ENCODE measurements at regions not wholly inside any gene's neighbourhood (a gene's known extent, or its start where the extent isn't known, plus 50 kb on each side); places are given as distances from the start of the nearest gene placed in this dataset.

DNA sequence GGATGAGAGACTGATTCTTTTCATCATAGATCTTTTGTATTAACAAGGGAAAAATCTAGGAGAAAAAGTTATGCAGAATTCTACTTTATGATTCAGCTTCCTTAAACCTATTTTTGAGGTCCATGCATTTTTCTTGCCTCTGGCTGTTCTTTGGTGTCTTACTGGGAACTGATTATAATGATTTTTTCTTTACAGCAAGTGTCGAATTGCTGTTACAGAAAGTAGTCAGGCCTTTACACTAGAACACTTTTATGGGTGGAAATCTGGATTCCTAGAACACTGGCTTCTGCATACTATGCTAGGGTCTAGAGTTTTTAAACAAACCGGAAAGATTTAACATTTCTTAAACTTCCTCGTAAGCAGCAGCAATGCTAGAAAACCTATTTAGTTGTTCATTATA lies 302.6 kb downstream of the NUP35 start:
- 80% methylated on average over 1 of the region's 3 CpGs for WGBS (ENCODE audit: insufficient coverage)
- POLR2A ChIA-PET, result no interaction called here
- Mint-ChIP-seq H3K27ac (no peak overlapping the region), H3K9me3 (peaks cover 21 to 44% (median 25%) of the 10 kb centered on the region in 3 donors), H3K27me3 (no peaks in the 10 kb centered on the region), H3K36me3 (no peaks in the 10 kb centered on the region), H3K4me3 (no peak overlapping the region), H3K4me1 (no peaks in the 10 kb centered on the region)
- Histone ChIP-seq H3K27me3 (replicated peaks in 1 of 2; ENCODE audit: control insufficient read depth in 2 of 2, extremely low read depth in 1 of 2, insufficient read depth in 2 of 2, low read length in 1 of 2) (no peaks in the 10 kb centered on the region), H3K9me3 (peaks cover 2% of the 10 kb centered on the region), H3K4me3 (ENCODE audit: control insufficient read depth in 1 of 2, extremely low read depth in 1 of 2, low read length in 1 of 2) (no peak overlapping the region), H3K4me1 (ENCODE audit: control insufficient read depth in 1 of 2, extremely low read depth in 1 of 2, insufficient read depth in 2 of 2, low read length in 2 of 2) (no peaks in the 10 kb centered on the region), H3K36me3 (ENCODE audit: control insufficient read depth in 2 of 2, extremely low read depth in 1 of 2, insufficient read depth in 1 of 2, low read length in 1 of 2) (no peaks in the 10 kb centered on the region), H3K27ac (ENCODE audit: low read length) (no peak overlapping the region)
- DNase-seq, result no peak
- no peak for ATAC-seq (replicated peaks in 1 of 4)
- CTCF ChIA-PET, result no interaction called here

DNA sequence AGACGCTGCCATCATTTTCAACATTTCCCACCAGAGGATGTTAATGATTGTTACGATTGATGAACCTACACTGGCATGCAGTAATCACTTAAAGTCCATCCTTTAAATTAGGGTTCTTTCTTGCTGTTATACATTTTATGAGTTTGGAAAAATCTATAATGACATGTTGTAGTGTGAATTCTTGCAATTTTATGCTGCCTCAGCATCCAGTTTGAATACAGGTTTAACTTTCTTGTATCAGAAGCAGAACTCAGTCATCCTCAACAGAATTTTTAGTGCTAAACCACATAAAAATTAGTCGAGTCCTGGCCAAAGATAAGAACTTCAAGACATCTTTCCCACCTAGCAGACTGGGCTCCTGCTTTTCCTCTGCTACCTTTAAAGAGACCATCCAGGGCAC lies 303.3 kb downstream of the NUP35 start:
- Mint-ChIP-seq H3K27ac (no peak overlapping the region), H3K4me1 (no peaks in the 10 kb centered on the region), H3K36me3 (no peaks in the 10 kb centered on the region), H3K9me3 (peaks cover 17 to 37% (median 20%) of the 10 kb centered on the region in 3 donors), H3K27me3 (no peaks in the 10 kb centered on the region), H3K4me3 (no peak overlapping the region)
- Histone ChIP-seq H3K9me3 (peaks cover 2% of the 10 kb centered on the region), H3K27me3 (replicated peaks in 1 of 2; ENCODE audit: control insufficient read depth in 2 of 2, extremely low read depth in 1 of 2, insufficient read depth in 2 of 2, low read length in 1 of 2) (no peaks in the 10 kb centered on the region), H3K36me3 (ENCODE audit: control insufficient read depth in 2 of 2, extremely low read depth in 1 of 2, insufficient read depth in 1 of 2, low read length in 1 of 2) (no peaks in the 10 kb centered on the region), H3K27ac (ENCODE audit: low read length) (no peak overlapping the region), H3K4me3 (ENCODE audit: control insufficient read depth in 1 of 2, extremely low read depth in 1 of 2, low read length in 1 of 2) (no peak overlapping the region), H3K4me1 (ENCODE audit: control insufficient read depth in 1 of 2, extremely low read depth in 1 of 2, insufficient read depth in 2 of 2, low read length in 2 of 2) (no peaks in the 10 kb centered on the region)
- no peak for ATAC-seq (replicated peaks in 1 of 4)
- ChIA-PET POLR2A (no interaction called here), CTCF (no interaction called here)
- WGBS (ENCODE audit: insufficient coverage), result 80% methylated on average over 1 of the region's 3 CpGs
- no peak for DNase-seq

DNA sequence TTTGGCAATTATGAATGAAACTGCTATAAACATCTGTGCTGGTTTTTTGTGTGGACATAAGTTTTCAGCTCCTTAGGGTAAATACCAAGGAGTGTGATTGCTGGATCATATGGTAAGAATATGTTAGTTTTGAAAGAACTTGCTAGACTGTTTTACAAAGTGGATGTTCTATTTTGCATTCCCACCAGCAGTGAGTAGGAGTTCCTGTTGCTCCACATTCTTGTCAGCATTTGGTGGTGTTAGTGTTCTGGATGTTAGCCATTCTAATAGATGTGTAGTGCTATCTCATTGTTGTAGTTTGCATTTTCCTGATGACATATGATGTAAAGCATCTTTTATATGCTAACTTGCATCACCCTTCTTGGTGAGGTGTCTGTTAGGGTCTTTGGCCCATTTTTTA lies 304.6 kb downstream of the NUP35 start:
- no peak overlapping the region for H3K27ac Mint-ChIP-seq
- no peak for ATAC-seq (replicated peaks in 1 of 4)
- no peak overlapping the region for H3K27ac ChIP-seq (ENCODE audit: low read length)
- no peaks in the 10 kb centered on the region for H3K36me3 ChIP-seq (ENCODE audit: control insufficient read depth in 2 of 2, extremely low read depth in 1 of 2, insufficient read depth in 1 of 2, low read length in 1 of 2)
- H3K4me1 ChIP-seq (ENCODE audit: control insufficient read depth in 1 of 2, extremely low read depth in 1 of 2, insufficient read depth in 2 of 2, low read length in 2 of 2), result no peaks in the 10 kb centered on the region
- peaks cover 2% of the 10 kb centered on the region for H3K9me3 ChIP-seq
- CTCF ChIA-PET, result no interaction called here
- no peak overlapping the region for H3K4me3 ChIP-seq (ENCODE audit: control insufficient read depth in 1 of 2, extremely low read depth in 1 of 2, low read length in 1 of 2)
- no peak overlapping the region for H3K4me3 Mint-ChIP-seq
- peaks cover 13 to 32% (median 16%) of the 10 kb centered on the region in 3 donors for H3K9me3 Mint-ChIP-seq
- no peaks in the 10 kb centered on the region for H3K27me3 Mint-ChIP-seq
- DNase-seq, result no peak
- no peaks in the 10 kb centered on the region for H3K27me3 ChIP-seq (replicated peaks in 1 of 2; ENCODE audit: control insufficient read depth in 2 of 2, extremely low read depth in 1 of 2, insufficient read depth in 2 of 2, low read length in 1 of 2)
- no peaks in the 10 kb centered on the region for H3K36me3 Mint-ChIP-seq
- no peaks in the 10 kb centered on the region for H3K4me1 Mint-ChIP-seq
- POLR2A ChIA-PET, result no interaction called here

DNA sequence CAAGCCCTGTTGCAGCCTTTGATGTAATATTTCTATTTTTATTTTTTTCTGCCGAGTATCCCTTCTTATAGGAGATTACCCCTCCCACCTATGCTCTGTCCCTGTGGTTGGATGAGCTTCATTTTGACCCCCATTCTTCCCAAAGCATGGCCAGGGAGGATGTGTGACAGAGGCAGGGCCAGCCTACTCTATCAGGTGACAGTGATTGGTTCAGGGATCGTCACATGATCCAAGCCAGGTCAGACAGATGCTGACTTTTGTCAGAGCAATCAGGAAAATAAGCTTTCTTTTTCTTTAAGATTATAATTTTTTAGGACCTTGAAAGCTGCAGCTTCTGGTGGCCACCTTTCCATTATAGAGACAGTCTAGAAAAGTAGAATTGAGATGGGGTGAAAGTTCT lies 314.3 kb downstream of the NUP35 start:
- Histone ChIP-seq H3K36me3 (ENCODE audit: control insufficient read depth in 2 of 2, extremely low read depth in 1 of 2, insufficient read depth in 1 of 2, low read length in 1 of 2) (no peaks in the 10 kb centered on the region), H3K4me1 (ENCODE audit: control insufficient read depth in 1 of 2, extremely low read depth in 1 of 2, insufficient read depth in 2 of 2, low read length in 2 of 2) (no peaks in the 10 kb centered on the region), H3K9me3 (no peaks in the 10 kb centered on the region), H3K27me3 (replicated peaks in 1 of 2; ENCODE audit: control insufficient read depth in 2 of 2, extremely low read depth in 1 of 2, insufficient read depth in 2 of 2, low read length in 1 of 2) (no peaks in the 10 kb centered on the region), H3K4me3 (ENCODE audit: control insufficient read depth in 1 of 2, extremely low read depth in 1 of 2, low read length in 1 of 2) (no peak overlapping the region), H3K27ac (ENCODE audit: low read length) (no peak overlapping the region)
- H3K27me3 Mint-ChIP-seq, result no peaks in the 10 kb centered on the region
- DNase-seq (no peak), ATAC-seq (replicated peaks in 1 of 4) (no peak)
- no peaks in the 10 kb centered on the region for H3K36me3 Mint-ChIP-seq
- no CpG with 5 or more reads among the region's 2 CpGs for WGBS (ENCODE audit: insufficient coverage)
- no peak overlapping the region for H3K27ac Mint-ChIP-seq
- ChIA-PET CTCF (no interaction called here), POLR2A (no interaction called here)
- no peak overlapping the region for H3K4me3 Mint-ChIP-seq
- peaks cover 0 to 7% (median 6%) of the 10 kb centered on the region in 3 donors for H3K9me3 Mint-ChIP-seq
- no peaks in the 10 kb centered on the region for H3K4me1 Mint-ChIP-seq

DNA sequence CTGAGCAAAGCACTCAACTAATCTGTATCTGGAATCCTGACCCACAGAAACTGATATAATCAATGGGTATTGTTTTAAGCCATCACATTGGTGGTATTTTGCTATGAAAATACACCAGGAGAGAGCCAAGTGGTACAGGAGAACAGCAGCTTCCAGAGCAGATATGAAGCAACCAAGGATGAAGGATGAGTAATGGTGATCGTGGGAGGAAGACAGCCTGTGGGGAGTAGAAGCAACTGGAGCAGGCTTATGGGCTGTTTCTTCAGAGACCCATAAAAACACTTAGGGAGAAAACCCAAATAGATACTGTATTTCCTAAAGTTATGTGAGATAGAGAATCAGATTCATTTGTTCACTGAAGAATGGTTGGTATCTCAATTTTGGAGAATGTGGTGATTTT lies 330.8 kb downstream of the NUP35 start:
- Histone ChIP-seq H3K27me3 (replicated peaks in 1 of 2; ENCODE audit: control insufficient read depth in 2 of 2, extremely low read depth in 1 of 2, insufficient read depth in 2 of 2, low read length in 1 of 2) (no peaks in the 10 kb centered on the region), H3K4me1 (ENCODE audit: control insufficient read depth in 1 of 2, extremely low read depth in 1 of 2, insufficient read depth in 2 of 2, low read length in 2 of 2) (no peaks in the 10 kb centered on the region), H3K36me3 (ENCODE audit: control insufficient read depth in 2 of 2, extremely low read depth in 1 of 2, insufficient read depth in 1 of 2, low read length in 1 of 2) (no peaks in the 10 kb centered on the region), H3K27ac (ENCODE audit: low read length) (no peak overlapping the region), H3K9me3 (no peaks in the 10 kb centered on the region), H3K4me3 (ENCODE audit: control insufficient read depth in 1 of 2, extremely low read depth in 1 of 2, low read length in 1 of 2) (no peak overlapping the region)
- DNase-seq (no peak), ATAC-seq (replicated peaks in 1 of 4) (no peak)
- Mint-ChIP-seq H3K9me3 (peaks cover 5 to 23% (median 13%) of the 10 kb centered on the region in 3 donors), H3K27me3 (no peaks in the 10 kb centered on the region), H3K4me3 (no peak overlapping the region), H3K27ac (no peak overlapping the region), H3K4me1 (no peaks in the 10 kb centered on the region), H3K36me3 (no peaks in the 10 kb centered on the region)
- ChIA-PET CTCF (no interaction called here), POLR2A (no interaction called here)
- no CpG with 5 or more reads among the region's 1 CpG for WGBS (ENCODE audit: insufficient coverage)

DNA sequence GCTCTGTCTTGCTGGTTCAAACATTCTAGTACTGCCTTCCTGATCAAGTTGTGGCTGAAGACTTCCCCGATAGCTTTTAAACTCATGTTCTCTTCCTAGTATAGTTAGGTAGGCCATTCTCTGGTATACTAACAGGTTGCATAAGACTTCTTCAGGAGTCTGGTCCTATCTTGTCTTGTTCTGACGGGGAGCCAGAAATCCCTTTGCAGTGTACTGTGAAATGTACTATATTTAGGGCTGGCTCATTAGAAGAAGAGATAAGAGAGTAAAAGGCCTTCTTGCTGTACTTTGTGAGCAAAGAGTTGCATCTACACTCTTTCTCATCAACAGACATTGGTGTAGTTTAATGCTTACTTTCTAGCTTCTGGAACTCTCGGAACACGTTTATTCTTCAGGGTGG lies 331.9 kb downstream of the NUP35 start:
- WGBS (ENCODE audit: insufficient coverage), result no CpG with 5 or more reads among the region's 4 CpGs
- Mint-ChIP-seq H3K9me3 (peaks cover 5 to 18% (median 13%) of the 10 kb centered on the region in 3 donors), H3K27ac (no peak overlapping the region), H3K4me1 (no peaks in the 10 kb centered on the region), H3K27me3 (no peaks in the 10 kb centered on the region), H3K36me3 (no peaks in the 10 kb centered on the region), H3K4me3 (no peak overlapping the region)
- ChIA-PET CTCF (no interaction called here), POLR2A (no interaction called here)
- Histone ChIP-seq H3K4me3 (ENCODE audit: control insufficient read depth in 1 of 2, extremely low read depth in 1 of 2, low read length in 1 of 2) (no peak overlapping the region), H3K4me1 (ENCODE audit: control insufficient read depth in 1 of 2, extremely low read depth in 1 of 2, insufficient read depth in 2 of 2, low read length in 2 of 2) (no peaks in the 10 kb centered on the region), H3K9me3 (no peaks in the 10 kb centered on the region), H3K27me3 (replicated peaks in 1 of 2; ENCODE audit: control insufficient read depth in 2 of 2, extremely low read depth in 1 of 2, insufficient read depth in 2 of 2, low read length in 1 of 2) (no peaks in the 10 kb centered on the region), H3K36me3 (ENCODE audit: control insufficient read depth in 2 of 2, extremely low read depth in 1 of 2, insufficient read depth in 1 of 2, low read length in 1 of 2) (no peaks in the 10 kb centered on the region), H3K27ac (ENCODE audit: low read length) (no peak overlapping the region)
- DNase-seq (no peak), ATAC-seq (replicated peaks in 1 of 4) (no peak)

DNA sequence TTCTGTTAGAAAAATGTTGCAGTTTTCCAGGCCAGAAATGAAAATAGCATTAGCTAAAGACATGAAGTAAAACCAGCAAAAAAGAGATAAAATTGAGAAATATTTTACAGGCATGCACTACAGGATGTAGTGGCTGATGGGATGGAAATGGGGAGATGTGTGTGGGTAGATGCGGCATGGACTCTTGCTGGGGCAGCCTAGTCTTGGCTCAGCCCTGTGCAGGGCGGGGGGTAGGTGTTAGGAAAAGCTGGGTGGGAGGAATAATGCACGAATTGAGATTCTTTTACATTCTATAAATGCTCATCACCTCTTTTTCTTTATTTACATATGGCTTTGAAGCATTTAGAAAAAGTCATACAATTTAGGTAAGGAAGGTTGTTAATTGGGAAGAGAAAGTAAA lies 334.2 kb downstream of the NUP35 start:
- H3K27me3 ChIP-seq (replicated peaks in 1 of 2; ENCODE audit: control insufficient read depth in 2 of 2, extremely low read depth in 1 of 2, insufficient read depth in 2 of 2, low read length in 1 of 2), result no peaks in the 10 kb centered on the region
- H3K4me3 ChIP-seq (ENCODE audit: control insufficient read depth in 1 of 2, extremely low read depth in 1 of 2, low read length in 1 of 2), result no peak overlapping the region
- H3K9me3 ChIP-seq, result no peaks in the 10 kb centered on the region
- DNase-seq, result no peak
- H3K4me1 ChIP-seq (ENCODE audit: control insufficient read depth in 1 of 2, extremely low read depth in 1 of 2, insufficient read depth in 2 of 2, low read length in 2 of 2), result no peaks in the 10 kb centered on the region
- H3K36me3 ChIP-seq (ENCODE audit: control insufficient read depth in 2 of 2, extremely low read depth in 1 of 2, insufficient read depth in 1 of 2, low read length in 1 of 2), result no peaks in the 10 kb centered on the region
- no CpG with 5 or more reads among the region's 3 CpGs for WGBS (ENCODE audit: insufficient coverage)
- no peak overlapping the region for H3K27ac ChIP-seq (ENCODE audit: low read length)
- H3K4me1 Mint-ChIP-seq, result no peaks in the 10 kb centered on the region
- no peak for ATAC-seq (replicated peaks in 1 of 4)
- POLR2A ChIA-PET, result interaction anchor here in 1 of 2 donors (0.6 kb wide), 1 partner anchor 462 kb away, joined by 3 read pairs; no protein-coding TSS in a partner anchor
- no peak overlapping the region for H3K27ac Mint-ChIP-seq
- CTCF ChIA-PET, result no interaction called here
- no peaks in the 10 kb centered on the region for H3K36me3 Mint-ChIP-seq
- H3K4me3 Mint-ChIP-seq, result no peak overlapping the region
- no peaks in the 10 kb centered on the region for H3K27me3 Mint-ChIP-seq
- H3K9me3 Mint-ChIP-seq, result peaks cover 6 to 24% (median 18%) of the 10 kb centered on the region in 3 donors
